ENCODE measurements at regions not wholly inside any gene's neighbourhood (a gene's known extent, or its start where the extent isn't known, plus 50 kb on each side); places are given as distances from the start of the nearest gene placed in this dataset.

DNA sequence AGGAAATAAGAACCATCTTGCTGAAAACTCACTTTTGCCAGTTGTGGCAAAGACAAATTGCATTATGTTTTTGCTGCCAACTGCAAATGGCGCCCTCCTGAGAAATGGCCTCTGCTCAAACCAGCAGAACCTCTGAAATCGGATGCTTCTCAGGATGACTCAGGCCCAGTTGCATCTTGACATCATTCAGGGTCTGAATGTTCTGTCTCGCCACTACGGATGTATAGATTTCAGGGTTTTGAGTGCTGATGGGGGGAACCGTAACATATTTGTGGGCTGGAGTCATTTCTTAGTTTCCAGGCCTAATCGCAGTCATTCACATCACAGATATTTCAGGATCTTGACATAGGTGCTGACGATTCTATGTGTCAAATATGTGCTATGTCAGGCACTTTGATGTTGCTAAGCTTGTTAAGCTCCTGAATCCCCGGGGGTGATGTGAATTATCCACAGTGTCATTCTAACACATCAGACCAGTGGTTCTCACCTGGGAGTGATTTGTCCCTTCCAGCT lies 207.1 kb downstream of the NFATC2 start:
- DNase-seq (ENCODE audit: low read depth, low spot score): no peak

- DNase-seq (ENCODE audit: low read depth, low spot score): no peak
Measured at GRCh38 chr20:51334609-51335008, 207.9 kb downstream of the NFATC2 start.

DNA sequence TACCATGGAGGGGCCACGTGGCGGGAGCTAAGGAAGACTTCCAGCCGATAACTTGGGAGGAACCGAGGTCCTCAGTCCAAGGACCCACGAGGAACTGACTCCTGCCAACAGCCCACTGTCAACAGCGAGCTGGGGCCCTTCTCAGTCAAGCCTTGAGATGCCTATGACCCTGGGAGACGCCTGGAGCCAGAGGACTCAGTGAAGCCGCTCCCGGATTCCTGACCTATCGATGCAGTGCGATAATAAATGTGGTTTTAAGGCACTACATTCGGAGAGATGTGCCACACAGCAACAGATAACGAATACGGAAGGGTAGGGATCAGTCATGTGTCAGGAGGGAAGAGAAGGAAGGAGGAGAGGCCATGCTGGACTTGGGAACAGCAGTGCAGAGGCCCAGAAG lies 208.5 kb downstream of the NFATC2 start:
- no peak for DNase-seq (ENCODE audit: low read depth, low spot score)

GRCh38 chr20:51333446-51333845 lies 209.1 kb downstream of the NFATC2 start:
- DNase-seq (ENCODE audit: low read depth, low spot score): no peak

- no peak for DNase-seq (ENCODE audit: low read depth, low spot score)
Measured at GRCh38 chr20:51331481-51331880, 211.0 kb downstream of the NFATC2 start.

DNA sequence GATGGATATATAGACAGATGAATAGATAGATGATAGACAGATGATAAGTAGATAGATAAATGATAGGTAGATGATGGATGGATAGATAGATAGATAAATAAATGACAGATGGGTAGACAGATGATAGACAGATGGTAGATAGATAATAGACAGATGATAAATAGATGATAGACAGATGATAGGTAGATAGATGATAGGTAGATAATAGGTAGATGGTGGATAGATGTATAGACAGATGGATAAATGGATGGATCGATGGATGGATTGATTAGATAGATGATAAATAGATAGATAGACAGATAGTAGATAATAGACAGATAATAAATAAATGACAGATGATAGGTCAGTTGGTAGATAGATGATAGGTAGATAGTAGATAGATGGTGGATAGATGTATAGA lies 212.7 kb downstream of the NFATC2 start:
- no peak for DNase-seq (ENCODE audit: low read depth, low spot score)

- peak; percentile 17 for DNase-seq (ENCODE audit: low read depth, low spot score)
Measured at GRCh38 chr20:51327251-51327841, 215.2 kb downstream of the NFATC2 start.

DNA sequence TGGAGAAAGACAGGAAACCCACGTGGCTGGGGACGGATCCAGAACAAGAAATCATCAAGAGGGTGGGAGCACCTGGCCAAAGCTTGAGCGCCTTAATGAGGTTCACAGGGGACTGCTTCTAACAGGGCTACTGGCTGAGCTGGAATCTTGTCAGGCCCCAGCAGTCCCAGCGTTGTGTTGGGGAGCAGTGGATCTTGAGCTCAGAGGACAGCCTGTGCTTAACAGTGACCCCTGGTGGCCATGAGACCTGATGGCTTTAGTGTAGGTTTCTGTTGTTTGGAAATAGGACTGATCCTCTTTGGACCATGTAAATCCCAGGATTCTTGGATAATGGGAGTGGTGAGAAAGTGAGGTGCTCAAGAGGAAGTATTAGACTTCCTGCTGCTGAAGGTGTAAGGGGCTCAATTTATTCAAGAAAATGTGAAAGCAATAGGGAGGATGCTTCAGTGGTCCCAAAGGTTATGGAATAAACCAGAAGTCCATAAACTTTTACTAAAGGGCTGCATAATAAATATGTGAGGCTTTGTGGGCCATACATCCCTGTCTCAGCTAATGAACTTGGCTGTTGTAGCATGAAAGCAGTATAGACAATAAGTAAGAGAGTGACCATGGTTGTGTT lies 216.2 kb downstream of the NFATC2 start:
- peak; percentile 22 for DNase-seq (ENCODE audit: low read depth, low spot score)

DNA sequence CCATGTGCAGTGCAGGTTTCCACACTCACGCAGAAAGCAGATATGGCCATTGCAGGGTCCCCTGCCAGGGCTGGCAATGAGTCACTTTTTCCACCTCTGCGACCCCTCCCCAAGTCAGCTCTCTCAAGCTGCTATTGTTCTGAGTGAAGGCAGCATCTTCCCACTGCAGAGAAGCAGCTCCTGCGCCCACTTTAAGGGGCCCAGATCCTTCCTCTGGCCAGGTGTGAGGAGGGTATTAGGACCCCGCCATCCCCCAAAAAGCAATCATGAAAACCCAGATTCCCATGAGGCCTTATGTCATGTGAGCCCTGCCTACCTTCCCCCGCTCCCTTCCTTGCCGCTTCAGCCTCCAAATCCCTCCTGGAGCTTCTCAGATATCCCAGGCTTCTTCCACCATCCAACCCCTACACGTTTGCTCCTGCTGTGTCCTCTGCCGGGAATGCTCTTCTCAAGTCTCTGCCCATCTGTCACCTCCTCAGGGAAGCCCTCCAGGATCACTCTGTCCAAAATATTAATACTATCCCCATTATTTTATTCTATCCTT lies 220.3 kb downstream of the NFATC2 start:
- no peak for DNase-seq (ENCODE audit: low read depth, low spot score)

- no peak for DNase-seq (ENCODE audit: low read depth, low spot score)
Measured at GRCh38 chr20:51321343-51322163, 221.0 kb downstream of the NFATC2 start.

- no peak for DNase-seq (ENCODE audit: low read depth, low spot score)
Measured at GRCh38 chr20:51319522-51319921, 223.0 kb downstream of the NFATC2 start.

DNA sequence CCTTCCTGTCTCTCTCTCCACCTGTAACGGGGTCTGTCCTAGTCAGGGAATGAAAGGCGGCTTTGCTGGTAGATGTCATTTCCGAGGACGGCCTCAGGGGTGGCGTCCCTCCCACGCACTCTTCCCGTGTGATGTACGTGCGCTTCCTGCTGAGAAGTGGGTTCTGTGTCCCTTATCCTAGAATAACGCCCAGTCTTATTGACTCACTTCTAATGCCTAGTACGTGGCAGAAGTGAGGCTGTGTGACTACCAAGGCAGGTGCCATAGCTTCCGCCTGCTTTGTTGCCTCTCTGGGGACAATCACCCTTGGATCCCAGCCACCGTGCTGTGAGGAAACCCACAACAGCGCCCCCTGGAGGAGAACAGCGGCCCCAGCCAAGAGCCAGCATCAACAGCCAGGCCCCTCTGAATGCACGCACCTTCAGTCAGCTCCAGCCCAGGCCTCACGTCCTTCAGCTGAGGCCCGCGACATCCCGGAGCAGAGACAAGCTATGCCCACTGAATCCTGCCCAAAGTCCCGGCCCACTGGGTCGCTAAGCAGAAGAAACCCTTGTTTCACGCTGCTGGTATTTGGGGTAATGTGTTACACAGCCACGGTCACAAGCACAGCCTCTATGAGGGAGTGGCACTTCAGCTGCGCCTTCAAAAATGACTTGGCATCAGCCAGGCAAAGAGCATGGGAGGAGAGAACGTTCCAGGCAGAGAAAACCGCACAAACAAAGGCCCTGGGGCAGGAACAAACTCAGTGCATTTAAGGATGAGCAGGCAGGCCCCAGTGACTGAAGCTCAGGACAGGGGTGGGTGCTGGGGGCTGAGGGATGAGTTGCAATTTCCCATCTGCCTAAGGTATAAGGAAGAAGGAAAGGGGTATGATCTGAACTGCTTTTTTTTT lies 224.2 kb downstream of the NFATC2 start:
- no peak for DNase-seq (ENCODE audit: low read depth, low spot score)

DNA sequence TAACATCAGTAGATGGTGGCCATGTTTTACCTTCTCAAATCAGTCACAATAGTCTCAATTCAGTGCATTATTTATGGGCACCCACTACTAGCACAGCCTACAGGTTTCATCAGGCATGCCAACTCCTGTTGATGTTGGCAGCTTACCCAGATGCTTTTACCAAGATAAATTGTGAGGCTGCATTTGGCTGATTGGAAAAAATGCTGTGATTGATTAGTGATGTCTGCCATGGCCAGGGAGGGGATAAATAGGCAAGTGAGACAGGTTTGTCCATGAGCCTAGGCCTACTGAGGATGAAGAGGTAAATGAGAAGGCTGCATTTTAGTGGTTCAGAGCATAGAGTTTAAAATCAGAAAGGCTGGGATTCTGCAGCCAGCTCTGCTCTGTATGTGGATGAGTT lies 227.1 kb downstream of the NFATC2 start:
- no peak for DNase-seq (ENCODE audit: low read depth, low spot score)

- no peak for DNase-seq (ENCODE audit: low read depth, low spot score)
Measured at GRCh38 chr20:51313358-51313827, 229.1 kb downstream of the NFATC2 start.

DNA sequence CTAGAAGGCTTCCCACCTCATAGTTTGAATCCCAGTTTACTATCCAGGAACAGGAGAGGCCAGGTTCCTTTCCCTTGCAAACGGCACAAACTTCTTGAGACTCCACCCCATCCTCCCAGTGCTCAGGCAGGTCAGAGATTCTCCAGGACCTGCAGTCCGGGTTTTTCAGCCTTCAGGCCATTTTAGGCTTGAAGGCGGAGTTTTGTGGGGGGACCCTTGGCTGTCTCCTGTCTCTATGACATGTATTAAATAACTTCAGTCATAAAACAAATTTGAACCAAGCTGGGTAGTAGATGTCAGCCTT lies 230.1 kb downstream of the NFATC2 start:
- no peak for DNase-seq (ENCODE audit: low read depth, low spot score)

DNA sequence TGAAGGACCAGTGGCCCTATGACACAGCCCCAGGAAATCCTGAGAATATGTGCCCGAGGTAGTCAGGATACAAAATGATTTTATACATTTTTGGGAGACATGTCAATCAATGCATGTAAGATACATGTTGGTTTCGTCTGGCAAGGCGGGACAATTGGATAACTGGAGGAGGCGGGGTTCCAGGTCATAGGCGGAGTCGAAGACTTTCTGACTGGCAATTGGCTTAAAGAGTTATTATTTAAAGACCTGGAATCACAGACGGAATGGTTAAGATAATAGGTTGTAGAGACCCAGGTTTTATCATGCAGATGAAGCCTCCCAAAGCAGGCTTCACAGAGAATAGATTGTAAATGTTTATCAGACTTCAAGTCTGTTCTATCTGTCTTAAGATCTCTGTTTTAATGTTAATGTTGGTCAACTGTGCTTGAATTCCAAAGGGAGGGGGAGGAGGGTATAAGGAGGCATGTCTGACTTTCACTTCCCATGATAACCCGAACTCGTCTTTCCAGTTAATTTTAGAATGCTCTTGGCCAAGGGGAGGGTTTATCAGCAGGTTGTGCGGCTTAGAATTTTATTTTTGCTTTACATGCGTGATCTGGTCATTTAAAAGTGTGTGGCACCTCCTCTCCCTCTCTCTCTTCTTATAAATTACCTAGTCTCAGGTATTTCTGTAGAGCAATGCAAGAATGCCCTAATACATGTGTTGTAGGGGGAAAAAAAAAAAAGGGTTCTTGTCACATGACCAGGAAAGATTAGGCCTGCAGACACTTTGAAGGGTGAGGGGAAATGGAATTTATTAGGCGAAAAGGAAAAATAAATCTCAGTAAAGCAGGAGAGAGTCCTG lies 230.7 kb downstream of the NFATC2 start:
- no peak for DNase-seq (ENCODE audit: low read depth, low spot score)

- DNase-seq (ENCODE audit: low read depth, low spot score): no peak
Measured at GRCh38 chr20:51310216-51310615, 232.3 kb downstream of the NFATC2 start.

- DNase-seq (ENCODE audit: low read depth, low spot score): no peak
Measured at GRCh38 chr20:51309128-51309527, 233.4 kb downstream of the NFATC2 start.

DNA sequence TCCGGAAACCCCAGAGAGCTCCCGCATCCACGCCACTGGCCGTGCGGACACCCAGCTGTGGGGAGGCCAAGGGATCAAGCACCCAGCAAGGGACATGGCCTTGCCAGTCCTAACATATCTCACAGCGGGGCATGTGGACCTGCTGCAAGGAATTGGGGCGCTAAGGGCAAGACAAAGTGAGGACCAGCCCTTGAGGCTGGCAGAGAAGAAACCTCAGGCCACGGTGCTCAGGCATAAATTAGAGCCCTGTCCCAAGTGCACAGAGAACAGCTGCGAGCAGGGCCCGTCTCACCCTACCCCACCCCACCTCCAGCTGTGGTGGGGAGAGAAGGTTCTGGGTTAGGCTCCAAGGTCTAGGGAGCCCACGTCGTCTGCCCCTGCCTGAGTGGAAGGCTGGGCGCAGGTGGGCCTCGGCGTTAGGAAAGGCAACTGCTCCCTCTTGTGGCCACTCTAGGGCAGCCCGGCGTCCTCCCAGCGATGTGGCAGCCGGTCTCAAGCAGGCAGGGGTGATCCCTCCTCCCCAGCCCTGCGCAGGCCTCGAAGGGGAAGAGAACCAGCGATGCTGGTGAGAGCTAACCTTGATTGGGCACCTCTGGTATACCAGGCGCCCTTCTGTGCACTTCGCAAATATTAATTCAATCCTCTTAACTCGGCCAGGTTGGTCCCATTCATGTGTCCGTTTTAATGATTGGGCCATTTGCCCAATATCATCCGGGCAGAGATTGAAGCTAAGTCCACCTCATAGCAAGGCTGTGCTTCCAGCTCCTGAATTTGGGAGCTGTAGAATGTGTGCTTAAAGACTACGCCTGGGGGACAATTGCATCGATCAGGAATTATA lies 235.8 kb downstream of the NFATC2 start:
- DNase-seq (ENCODE audit: low read depth, low spot score): peak; percentile 19

Data from pulmonary artery endothelial cell (primary cell).